Fibroblast of upper back skin (primary cell): ENCODE measurements at regions not wholly inside any gene's neighbourhood (a gene's known extent, or its start where the extent isn't known, plus 50 kb on each side); places are given as distances from the start of the nearest gene placed in this dataset.

Source experiments
- DNase-seq: peaks from one replicate; pipeline ENCODE4 v3.0.0-alpha.2; 2013

DNA sequence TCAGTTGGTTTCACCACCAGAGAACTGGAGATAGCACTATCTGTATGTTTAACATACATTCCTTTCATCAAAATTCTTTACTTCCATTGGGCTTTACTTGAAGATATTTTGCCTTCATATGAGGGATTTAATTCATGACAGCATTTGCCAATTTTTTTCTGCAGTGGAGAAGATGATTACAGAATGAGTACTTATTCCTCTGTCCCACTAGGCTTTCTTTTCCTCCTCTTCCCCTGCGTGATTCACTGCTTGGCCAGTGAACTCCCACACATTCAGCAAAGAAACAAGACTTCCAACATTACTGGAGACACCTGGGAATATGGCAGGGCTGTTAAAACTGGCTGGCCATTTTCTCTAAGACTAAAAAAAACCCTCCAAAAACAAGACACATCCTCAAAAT, 425.8 kb upstream of the KCNH7 start:
- peak; percentile 85 for DNase-seq

DNA sequence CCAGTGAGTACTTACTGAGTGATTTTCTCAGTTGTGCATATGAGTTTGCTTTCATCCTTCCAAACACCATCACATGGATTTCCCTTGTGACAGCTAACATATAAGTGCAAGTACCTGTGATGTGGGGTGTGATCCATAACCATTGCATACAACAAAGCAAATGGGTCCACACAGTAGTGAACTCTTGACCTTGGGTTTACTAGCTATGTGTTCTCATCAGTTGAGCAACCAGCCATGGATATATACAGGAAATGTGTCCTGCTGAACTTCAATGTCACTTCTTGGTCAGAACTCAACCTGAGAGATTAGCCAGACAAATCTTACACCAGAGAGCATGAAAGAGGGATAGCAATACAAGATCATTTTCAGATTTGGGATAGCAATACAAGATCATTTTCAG, 420.9 kb upstream of the KCNH7 start:
- no peak for DNase-seq

DNA sequence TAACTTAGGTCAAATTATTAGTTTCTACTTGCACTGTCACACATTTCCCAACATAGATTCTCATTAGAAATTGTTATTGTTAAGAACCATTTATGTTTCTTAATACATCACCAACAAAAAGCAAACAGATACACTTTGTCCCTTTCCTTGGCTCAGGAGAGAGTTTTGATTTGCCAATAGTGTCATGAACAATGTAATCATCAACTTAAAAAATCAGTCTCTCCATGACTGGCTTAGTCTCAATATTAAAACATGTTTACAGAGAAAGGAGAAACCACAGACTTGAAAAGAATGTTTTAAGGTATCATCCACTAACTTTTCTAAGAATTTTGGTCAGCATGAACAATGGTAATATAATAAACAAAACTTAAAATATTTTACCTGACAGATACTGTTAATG, 416.5 kb upstream of the KCNH7 start:
- peak; percentile 22 for DNase-seq

DNA sequence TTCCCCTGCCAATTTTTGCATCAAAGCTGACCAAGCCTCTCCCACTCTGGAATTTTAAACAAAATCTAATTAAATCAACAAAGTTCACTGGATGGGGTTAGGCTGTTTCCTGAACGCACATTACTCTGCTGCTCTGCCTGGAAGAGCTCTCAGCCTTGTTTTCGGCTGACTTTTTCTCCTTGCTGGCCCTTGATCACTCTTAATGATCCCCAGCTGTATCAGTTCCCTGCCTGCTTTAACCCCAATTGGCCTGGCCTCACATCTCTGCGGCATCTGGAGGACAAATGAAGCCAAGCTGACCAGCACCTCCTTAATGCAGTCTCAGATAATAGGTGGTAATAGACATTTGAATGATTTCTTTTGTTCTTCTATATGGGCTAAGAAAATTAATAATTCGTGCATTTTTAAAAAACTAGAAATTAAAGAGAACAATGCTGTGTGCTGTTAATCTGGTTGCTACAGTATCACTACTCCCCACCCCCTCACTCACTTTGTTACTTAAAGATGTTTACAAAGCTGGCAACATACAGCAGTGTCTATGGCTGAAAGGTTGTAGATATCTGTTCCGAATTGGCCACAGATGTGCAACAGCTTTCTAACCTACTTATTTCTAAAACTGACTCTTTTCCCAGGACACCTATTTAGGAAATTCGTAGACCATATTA, 415.2 kb upstream of the KCNH7 start:
- DNase-seq = no peak

DNA sequence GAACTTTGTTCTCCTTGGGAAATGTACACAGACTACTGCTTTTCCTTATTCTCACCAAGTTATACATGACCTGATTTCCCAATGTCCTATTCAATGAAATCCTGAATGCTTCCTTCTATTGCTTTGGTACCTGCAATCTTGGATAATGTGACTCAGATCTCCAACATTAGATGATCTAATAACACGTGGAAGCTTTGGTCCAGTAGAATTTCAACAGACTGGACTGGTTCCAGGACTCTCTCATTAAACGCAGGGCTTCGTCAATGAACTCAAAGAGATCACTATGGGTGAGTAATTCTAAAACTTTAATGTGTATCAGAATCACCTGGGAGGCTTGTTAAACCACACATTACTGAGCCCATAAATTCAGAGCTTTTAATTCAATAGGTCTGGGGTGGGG, 413.6 kb upstream of the KCNH7 start:
- no peak for DNase-seq

DNA sequence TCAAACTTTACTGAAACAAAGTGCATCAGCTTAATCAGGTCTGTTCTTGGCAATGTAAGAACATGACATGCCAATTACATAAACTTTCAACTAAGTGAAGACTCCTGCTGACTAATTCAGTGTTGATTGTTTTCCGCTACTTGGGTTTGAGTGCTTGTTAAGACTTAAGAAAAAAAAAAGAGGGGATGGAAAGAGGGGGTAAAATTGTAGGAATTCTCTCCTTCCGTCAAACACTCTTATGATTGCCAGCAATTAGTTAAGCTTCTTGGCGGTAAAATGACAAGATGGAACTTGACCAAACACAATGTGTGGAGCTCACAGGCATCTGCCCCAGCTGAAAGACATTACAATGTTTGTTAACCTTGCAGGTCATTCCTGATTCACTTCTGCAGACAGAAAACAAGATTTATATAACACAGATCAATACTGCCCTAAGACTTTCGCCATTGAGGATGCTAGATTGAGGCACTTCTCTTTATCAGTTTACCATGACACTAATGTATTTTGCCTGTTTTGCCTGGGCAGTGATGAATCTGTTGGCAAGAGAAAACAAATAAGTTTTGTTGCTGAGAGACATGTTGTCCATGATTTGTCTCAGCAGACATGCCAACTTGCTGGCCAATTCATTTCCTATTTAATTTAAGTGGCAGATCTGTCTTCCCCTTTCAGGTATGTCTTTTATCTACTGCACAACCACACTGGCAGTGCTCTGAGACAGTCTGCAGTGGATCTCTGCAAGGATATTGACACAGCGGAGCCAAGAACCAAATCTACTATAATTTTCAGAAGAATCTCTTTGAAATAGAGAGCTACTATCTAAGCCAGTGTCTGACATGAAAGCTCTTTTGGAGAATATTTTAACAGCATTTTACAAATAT, 410.0 kb upstream of the KCNH7 start:
- no peak for DNase-seq

DNA sequence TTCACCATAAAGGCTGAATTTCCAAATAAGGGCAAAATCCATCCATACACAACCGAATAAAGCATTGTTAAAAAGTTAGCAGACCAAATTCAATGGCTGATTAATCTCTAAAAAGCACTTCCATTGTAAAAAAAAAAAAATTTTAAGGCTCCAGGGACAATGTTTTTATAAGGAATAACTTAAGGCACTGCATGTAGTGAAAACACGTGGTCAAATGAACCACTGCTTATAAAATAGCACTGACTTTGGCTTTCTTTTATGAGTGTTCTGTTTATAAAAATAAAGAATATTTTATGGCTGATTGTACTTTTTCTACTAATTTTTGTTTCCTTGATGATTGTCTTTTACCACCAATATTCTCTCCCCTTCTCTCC, 409.3 kb upstream of the KCNH7 start:
- no peak for DNase-seq

DNA sequence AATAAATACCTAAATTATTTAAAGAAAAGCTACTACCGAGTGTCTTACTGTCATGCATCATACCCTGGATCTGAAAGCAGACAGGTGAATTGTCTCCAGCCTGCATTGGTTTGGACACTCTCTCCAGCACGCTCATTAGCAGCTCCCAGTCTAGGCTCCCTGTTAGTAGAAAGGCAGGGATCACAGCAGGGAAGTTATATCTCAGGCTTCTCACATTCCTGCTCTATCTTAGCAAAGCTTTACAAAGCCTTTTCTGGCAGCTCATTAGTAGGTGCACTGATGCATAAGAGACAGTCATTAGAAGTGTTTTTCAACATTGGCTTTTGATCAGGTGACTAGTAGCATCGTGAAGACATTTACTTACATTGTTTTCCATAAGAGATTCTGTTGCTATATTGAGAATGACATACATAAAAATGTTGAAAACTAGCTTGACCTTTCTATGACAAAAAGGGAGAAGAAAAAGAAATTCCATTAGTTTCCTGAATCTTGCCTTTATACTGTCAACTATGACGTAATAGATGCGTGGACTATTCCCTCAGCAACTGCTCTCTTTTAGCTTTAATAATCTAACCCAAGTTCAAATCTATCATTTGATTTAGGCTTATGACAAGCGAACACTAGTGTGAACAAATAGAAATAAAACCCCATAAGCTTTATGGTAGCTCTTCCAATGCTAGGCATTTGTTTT, 408.7 kb upstream of the KCNH7 start:
- DNase-seq = no peak

DNA sequence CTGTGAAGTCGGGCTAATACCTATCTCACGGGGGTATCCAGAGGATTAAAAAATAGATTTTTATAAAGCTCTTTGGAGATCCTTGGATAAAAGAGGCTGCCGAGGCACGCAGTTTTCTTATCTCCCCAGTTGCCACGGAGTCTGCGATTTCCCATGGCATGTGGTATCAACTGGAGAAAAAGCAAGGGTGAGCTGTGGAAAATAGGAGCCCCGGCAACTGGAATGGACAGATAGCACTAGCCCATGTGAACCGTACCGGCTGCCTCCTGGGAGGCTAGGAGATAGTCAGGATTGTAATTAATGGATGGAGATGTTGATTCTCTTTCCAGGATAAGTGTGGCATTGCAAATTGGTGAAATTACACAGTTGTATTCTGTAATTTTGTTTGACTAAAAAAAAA, 407.6 kb upstream of the KCNH7 start:
- no peak for DNase-seq

DNA sequence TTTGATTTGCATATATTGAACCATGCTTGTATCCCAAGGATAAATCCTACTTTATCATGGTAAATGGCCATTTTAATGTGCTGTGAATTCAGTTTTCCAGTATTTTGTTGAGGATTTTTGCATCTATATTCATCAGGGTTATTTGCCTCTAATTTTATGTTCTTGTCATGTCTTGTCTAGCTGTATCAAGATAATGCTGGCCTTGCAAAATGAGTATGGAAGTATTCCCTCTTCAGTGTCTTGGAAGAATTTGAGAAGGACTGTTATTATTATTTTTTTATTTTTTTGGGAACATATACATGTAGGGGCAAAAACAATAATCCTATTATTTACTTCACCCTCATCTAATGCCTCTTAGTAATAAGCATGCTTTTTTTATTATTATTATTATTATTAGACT, 398.0 kb upstream of the KCNH7 start:
- DNase-seq = no peak

DNA sequence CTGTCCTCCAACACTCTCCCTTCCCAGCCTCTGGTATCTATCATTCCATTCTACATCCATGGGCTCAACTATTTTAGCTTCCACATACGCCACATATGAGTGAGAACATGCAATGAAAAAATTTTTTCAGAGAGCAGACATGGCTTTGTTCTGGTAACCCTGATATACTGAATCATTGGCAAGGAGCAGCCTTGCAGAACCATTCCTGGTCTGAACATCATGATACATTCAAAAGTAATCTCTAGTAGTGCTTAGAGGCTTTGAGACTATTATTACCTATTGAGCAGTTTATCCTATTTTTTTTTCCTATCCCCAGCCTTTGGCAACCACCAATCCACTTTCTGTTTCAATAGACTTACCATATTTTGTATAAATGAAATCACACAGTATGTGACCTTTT, 393.1 kb upstream of the KCNH7 start:
- DNase-seq = no peak

DNA sequence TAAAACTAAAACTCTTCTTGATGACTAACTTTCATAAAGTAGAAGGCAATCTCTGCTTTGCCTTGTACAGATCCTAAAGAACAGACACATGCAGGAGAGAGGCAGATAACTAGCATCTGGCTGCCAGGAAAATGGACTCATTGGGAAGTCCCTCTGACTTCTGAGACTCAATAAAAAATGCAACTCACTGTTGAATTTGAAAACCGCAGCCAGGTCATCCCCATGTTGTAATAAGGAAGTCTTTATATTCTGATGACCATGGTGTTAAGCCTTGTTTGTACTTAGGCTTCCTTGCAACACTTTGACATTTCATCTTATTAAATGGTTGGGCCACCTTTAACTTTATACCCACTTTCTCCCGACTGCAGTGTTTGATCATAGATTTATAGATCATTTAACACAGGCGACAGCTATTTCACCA, 375.1 kb upstream of the KCNH7 start:
- peak; percentile 87 for DNase-seq

DNA sequence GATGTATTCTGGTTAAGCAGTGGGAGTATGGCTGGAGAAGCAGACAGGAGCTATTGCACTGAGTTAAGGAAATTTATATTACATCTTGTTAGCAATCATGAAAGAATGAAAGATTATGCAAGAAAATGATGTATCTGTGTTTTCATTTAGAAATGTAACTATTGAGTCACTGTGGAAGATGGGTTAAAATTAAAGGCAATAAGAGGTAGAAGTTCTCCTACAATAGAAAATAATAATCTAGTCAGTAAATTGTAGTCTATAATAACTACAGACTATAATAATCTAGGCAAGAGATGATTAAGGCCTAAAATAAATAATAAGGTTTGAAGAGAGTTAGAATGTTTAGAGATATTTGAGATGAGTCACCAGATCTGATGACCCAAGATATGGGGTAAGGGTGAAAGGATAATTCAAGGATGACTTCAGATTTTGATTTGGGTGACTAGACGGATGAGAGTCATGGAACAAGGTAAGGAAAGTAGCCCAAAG, 371.9 kb upstream of the KCNH7 start:
- DNase-seq = peak; percentile 76

DNA sequence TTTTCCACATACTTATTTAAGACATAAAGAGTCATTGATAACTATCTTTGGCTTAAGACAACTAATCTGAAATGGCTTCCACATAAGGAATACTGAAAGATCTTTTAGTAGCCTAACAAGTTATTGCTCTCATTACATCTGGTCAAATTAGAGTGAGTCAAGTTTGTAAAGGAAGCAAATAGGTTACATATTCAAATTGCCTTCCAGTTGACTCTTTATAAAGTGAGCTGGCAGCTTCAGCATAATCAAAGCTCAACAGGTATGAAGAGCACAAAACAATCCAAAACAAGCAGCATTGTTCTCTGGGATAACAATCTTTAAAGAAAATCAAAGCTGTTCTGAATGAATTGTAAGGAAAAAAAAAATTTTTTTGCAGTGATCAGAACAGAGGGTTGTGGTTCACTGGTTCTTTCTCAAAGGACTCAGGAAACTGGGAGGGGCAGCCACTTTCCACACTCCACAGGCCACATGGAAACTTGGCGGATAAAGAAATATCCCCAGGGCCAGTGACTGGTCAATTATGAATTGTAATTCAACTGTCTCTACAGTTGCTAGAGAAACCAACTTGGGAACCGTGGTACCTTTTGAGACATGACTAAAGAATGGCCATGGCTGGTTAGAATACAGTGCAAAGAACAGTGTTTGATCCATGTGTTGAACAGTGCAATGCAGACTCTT, 369.3 kb upstream of the KCNH7 start:
- DNase-seq = peak; percentile 15

DNA sequence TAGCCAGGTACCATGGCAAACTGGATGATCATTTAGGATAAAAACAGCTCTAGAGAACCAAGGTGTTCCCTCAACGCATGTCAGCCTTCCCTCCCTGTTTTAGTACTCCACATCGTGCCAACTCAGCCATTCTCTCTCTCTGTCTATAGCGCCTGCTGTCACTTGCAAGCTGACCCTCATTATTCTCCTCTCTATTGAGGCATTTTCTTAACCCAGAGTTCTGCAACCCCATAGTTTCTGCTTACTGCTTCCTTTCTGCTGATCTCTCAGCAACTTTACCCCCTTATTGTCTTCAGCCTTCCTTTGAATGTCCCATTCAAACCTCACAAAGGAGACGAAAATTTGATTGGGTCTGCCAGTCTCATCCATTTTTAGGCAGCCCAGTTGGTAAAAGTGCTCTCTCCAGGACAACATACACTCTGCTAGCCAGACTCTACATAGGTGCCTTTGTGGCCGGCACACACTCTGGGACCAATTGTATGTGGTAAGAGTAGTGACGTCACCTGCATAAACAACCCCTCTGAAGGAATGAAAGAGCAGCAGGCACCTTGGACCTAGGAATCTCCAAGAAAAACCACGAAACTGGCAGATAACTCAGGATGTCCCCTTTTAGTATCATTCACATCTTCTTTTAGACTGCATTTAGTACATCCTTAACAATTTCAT, 367.2 kb upstream of the KCNH7 start:
- DNase-seq = no peak

DNA sequence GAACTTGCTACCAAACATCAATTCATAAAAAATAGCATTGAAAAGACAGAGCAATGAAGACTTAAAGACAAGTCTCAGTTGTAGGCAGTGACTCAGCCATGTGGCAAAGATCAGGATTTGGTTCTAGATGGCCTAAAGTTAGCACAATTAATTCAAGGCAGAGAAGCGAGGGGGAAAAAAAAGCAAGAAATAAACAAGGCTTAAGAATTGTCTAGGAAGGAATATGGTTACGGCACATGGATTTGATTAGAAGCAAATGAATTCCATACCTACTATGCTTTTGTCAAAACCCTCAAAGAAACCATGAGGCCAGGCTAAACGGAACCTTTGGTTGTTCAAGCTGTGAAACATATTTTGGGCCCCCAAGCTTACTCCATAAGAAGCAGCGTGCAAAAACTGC, 362.2 kb upstream of the KCNH7 start:
- peak; percentile 75 for DNase-seq

DNA sequence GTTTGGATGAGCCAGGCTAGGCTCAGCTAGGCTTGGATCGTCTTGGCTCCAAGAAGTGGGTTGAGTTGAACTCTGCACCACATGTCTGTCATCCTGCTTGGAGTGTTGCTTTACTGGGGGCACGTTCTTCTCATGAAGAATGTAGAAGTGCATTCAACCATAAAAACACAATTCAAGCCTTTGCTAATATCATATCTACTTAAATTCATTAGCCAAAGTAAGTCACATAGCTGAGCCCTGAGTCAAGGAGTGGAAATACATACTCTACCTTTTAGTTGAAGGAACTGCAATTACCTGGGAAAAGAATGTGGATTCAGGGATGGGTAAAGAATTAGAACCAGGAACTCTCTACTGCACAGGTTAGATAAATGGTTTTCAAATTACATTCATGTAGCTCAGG, 360.4 kb upstream of the KCNH7 start:
- DNase-seq = no peak

DNA sequence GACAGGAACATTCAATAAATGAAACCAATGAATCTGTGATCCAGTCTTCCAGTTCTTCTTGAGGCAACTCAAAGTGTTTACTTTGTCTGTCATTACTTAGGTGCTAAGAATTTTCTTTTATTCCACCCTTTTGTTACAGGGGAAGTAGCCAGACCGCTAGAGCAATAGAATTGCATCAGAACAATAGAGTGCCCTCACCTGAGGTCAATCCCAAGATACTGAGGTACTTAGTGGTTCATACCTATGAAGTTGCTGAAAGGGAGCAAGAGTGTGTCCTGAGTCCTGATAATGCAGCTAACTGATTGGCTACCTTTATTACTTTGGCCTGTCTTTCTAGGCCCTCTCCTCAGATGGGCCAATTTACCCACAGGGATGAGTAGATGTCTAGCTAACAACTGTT, 359.4 kb upstream of the KCNH7 start:
- DNase-seq = no peak

DNA sequence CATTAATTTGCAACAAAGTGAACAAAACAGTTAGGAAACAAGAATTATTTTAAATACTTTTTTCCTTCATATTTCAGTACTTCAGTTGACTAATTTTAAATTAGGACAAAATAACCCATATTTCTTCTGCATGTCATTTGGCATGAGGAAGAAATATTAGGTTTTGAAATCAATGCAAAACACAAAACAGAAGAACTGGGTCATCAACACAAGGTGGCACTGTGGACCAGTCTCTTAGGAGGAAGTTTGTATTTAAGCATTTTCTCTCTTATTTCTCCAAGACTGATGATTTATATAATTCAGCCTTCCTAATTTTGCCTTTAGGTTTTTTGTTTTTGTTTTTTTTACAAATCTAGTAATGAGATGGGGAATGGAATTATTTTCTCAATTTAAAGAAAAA, 352.8 kb upstream of the KCNH7 start:
- DNase-seq = peak; percentile 51

DNA sequence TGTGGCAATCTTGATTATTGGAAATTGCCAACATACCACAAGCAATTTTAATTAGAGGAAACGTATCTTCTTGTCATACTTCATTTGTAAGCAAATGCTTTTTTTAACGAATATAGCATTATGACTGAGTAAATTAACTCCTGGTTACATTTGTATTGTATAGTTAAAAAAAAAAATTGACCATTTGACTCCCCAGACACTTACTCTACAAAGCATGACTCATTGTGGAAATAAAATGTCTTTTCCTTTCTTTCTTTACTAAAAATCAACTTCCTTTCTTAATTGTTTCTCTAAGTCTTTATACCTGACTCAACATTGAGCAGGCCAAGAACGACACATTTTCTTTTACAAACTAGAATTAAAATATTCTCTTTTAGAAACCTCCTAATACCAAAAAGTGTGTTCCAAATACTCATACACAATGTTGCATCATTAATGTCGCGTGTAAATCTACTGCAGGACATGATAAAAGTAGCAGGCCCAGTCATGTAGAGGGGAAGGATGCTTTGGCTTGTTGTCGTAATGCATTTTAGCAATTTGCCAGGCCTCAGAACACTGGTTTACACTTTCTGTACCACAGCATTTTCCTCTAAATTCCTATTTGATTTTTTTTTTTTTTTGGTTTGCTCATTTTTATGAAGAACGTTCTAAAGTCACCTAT, 349.6 kb upstream of the KCNH7 start:
- DNase-seq = no peak

DNA sequence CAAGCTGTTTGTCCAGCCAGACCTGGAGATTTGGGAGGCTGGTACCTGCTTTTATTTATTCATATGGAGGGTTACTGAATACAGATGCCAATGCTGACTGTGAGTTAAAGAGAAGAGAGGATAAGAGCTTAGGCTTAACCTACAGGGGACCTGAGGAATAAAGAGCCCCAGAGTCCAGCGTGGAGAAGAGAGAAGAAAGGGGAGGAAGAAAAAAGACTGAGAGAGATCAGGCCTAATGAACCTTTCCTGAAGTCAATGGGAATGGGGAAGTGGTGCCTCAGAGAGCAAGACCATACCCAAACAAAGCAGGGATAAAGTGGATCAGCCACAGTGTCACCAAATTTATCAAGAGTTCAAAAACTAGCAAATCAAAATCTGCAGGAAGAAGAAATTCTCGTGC, 348.6 kb upstream of the KCNH7 start:
- no peak for DNase-seq

DNA sequence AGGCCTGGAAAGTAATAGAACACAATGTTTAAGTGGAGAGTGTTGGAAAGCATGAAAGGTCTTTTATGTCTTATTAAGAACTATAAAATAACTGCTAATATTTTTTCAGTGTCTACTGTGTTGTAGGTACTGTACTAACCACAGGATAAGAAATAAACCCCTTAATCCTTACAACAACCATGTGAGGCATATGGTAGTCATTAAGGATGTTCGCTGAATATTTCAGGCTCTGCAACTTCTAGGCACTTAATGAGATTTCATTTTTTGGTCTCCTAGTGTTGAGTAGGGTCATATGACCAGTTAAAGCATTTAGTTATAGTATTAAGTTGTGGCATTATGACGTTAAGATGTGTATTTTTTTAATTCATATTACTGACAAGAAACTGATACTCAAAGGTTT, 346.6 kb upstream of the KCNH7 start:
- peak; percentile 43 for DNase-seq
